Activated T-helper 2 cell treated with anti-CD3 and anti-CD28 coated beads, Interferon-gamma antibody, Interleukin-2, Interleukin-4, amounts not matched to agents 10 μg/mL and 5 μg/mL and 100 μg/mL, durations not matched to agents 14 hours and 24 hours and 36 hours (primary cell): ENCODE measurements at regions not wholly inside any gene's neighbourhood (a gene's known extent, or its start where the extent isn't known, plus 50 kb on each side); places are given as distances from the start of the nearest gene placed in this dataset.
"Not testable (repeated sequence)": the region's sequence is repeated elsewhere in the genome, so short reads cannot be mapped to it uniquely, and the experiment has no call there.

Source experiments
- DNase-seq: peaks from one replicate; pipeline ENCODE4 v3.0.0; 2021; ENCODE audit warnings: low spot score
- H3K27ac Mint-ChIP-seq: one replicate; pipeline ENCODE4 v1.8.0; 2021; ENCODE audit warnings: mixed read lengths
- H3K27me3 Mint-ChIP-seq: one replicate; pipeline ENCODE4 v1.8.0; 2021; ENCODE audit warnings: low read depth, mixed read lengths
- H3K36me3 Mint-ChIP-seq: one replicate; pipeline ENCODE4 v1.8.0; 2021; ENCODE audit warnings: low read depth, mixed read lengths
- H3K4me1 Mint-ChIP-seq: one replicate; pipeline ENCODE4 v1.8.0; 2021; ENCODE audit warnings: low read depth, mixed read lengths
- H3K4me3 Mint-ChIP-seq: one replicate; pipeline ENCODE4 v1.8.0; 2021; ENCODE audit warnings: low read depth, mild to moderate bottlenecking, moderate library complexity, mixed read lengths
- H3K9me3 Mint-ChIP-seq: one replicate; pipeline ENCODE4 v1.8.0; 2021; ENCODE audit warnings: mixed read lengths
- intact Hi-C: fragments of 100-400 bp; cut with micrococcal nuclease; formaldehyde crosslinking; loops from one replicate; pipeline ENCODE4 v1.15.1; 2023

DNA sequence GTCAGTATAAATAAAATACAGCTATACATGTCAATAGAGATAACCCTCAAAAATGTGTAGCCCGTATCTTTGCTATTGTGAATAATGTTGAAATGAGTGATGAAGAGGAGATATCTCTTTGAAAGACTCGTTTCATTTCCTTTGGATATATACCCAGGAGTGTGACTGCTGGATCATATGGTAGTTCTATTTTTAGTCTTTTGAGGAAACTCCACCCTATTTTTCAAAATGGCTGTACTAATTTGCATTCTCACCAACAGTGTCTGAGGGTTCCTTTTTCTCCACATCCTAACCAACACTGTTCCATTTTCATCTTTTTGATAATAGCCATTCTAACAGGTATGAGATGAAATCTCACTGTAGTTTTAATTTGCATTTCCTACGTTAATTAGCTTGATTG lies 237.5 kb upstream of the GBE1 start:
- no peaks in the 10 kb centered on the region for H3K4me1 Mint-ChIP-seq
- H3K27ac Mint-ChIP-seq: no peak overlapping the region
- no peak overlapping the region for H3K4me3 Mint-ChIP-seq
- no peaks in the 10 kb centered on the region for H3K27me3 Mint-ChIP-seq
- intact Hi-C loops: no loop called here
- no peaks in the 10 kb centered on the region for H3K9me3 Mint-ChIP-seq
- no peak for DNase-seq
- H3K36me3 Mint-ChIP-seq: no peaks in the 10 kb centered on the region

DNA sequence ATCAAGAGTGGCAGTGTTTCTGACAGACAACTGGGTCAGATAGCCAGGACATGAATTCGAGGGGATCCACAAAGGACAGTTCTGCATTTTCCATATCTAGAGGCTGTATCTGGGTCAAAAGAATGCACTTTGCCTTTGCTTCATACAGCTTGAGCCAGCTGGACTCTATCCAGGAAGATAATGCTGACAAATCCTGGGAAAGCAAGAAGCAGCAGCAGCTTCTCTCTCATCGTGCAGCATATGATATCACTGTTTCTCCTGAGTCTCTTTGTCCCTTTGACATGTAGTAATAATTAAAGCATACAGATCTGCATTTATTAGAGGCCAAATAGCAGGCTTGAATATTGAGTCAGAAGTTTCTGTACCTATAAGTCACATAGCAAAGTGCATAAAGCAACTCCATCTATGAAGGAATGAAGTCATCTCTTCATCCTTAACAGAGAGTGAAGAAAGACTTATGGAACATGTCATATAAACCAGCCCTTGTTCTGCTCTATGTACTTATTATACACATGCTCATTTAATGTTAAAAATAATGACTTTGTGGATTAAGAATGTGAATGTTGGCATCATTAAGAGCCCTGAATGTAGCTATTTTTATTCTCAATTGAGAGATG lies 236.8 kb upstream of the GBE1 start:
- Mint-ChIP-seq H3K36me3 (no peaks in the 10 kb centered on the region), H3K9me3 (no peaks in the 10 kb centered on the region), H3K27me3 (no peaks in the 10 kb centered on the region), H3K4me1 (no peaks in the 10 kb centered on the region), H3K27ac (no peak overlapping the region), H3K4me3 (no peak overlapping the region)
- intact Hi-C loops: no loop called here
- no peak for DNase-seq

DNA sequence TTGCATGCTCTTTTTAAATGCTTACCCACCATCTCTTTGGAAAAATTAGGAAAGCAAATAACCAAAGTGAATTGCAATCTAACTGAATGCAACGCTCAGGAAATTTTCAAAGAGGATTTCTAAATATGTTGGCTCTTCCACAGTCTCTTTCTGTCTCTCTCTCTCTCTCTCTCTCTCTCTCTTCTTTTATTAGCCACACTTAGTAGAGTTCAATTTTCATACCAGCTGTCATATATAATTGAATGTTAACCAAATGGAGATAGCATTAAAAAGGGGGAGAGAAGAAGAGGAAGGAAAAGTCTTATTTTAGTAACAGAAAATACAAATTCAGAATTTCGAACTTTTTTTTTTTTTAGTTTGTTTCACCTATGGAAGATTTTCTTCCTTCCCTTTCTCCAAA lies 235.9 kb upstream of the GBE1 start:
- Mint-ChIP-seq H3K4me3 (no peak overlapping the region), H3K27ac (no peak overlapping the region), H3K27me3 (no peaks in the 10 kb centered on the region), H3K9me3 (no peaks in the 10 kb centered on the region), H3K4me1 (no peaks in the 10 kb centered on the region), H3K36me3 (no peaks in the 10 kb centered on the region)
- intact Hi-C loops: no loop called here
- DNase-seq: no peak

DNA sequence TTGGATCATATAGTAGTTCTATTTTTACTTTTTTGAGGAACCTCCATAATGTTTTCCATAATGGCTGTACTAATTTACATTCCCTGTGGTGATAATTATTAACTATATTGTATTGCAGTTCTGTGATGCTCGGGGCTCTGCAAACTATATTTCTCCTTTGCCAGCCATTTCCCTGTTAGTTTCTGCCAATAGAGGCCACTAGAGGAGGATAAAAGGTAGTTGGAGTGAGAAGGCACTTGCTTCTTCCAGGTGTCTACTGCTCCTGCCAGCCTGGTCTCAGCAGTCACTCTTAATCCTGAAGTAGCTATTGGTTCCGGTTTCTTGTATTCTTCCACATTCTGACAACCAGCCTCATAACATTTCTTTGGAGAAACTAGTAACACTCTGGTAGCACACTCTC lies 233.9 kb upstream of the GBE1 start:
- no peaks in the 10 kb centered on the region for H3K27me3 Mint-ChIP-seq
- no peaks in the 10 kb centered on the region for H3K9me3 Mint-ChIP-seq
- intact Hi-C loops: no loop called here
- no peaks in the 10 kb centered on the region for H3K36me3 Mint-ChIP-seq
- H3K4me1 Mint-ChIP-seq: no peaks in the 10 kb centered on the region
- no peak overlapping the region for H3K4me3 Mint-ChIP-seq
- DNase-seq: no peak
- no peak overlapping the region for H3K27ac Mint-ChIP-seq

DNA sequence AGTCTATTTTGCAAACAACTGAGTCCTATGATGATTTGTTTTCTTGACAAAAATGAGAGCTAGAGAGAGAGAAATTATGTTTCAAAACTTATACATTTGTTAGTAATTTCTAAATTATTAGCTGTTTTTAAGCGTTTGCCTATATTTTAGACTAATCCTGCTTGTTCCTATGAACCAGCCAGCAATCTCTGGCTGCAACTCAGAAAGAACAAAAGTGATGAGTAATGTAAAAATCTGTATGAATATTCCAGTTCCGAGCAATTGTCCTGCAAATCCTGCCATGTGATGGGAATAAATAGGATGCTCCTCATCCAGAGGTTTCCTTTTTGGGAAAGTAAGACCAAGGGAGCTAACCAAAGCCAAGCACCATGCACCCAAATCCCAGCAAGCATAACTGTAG lies 228.3 kb upstream of the GBE1 start:
- H3K27ac Mint-ChIP-seq: no peak overlapping the region
- intact Hi-C loops: no loop called here

DNA sequence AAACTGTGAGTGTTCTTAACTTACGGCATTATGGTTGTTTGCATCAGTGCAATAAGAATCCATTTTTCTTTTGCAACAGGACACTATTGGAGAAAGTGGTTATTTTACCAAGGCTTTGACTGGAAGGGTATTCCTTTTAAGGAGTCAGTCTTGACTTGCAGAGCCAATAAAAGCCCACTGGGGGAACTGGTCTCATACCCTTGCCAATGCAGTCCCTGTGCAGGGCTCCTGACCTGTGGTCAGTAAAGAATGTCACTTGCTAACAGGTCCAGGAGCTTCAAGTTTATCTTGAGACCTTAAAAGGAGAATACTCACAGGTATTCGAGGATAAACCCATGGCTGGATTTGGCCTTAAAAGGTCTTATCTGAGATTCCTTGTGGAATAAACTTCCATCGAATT lies 227.8 kb upstream of the GBE1 start:
- intact Hi-C loops: no loop called here
- Mint-ChIP-seq H3K27ac (no peak overlapping the region), H3K9me3 (no peaks in the 10 kb centered on the region), H3K4me1 (no peaks in the 10 kb centered on the region), H3K4me3 (no peak overlapping the region), H3K27me3 (no peaks in the 10 kb centered on the region), H3K36me3 (no peaks in the 10 kb centered on the region)
- DNase-seq: no peak

More for the DNA sequence above, 228.3 kb upstream of the GBE1 start:
- Mint-ChIP-seq H3K36me3 (no peaks in the 10 kb centered on the region), H3K4me3 (no peak overlapping the region), H3K9me3 (no peaks in the 10 kb centered on the region), H3K4me1 (no peaks in the 10 kb centered on the region), H3K27me3 (no peaks in the 10 kb centered on the region)
- no peak for DNase-seq

DNA sequence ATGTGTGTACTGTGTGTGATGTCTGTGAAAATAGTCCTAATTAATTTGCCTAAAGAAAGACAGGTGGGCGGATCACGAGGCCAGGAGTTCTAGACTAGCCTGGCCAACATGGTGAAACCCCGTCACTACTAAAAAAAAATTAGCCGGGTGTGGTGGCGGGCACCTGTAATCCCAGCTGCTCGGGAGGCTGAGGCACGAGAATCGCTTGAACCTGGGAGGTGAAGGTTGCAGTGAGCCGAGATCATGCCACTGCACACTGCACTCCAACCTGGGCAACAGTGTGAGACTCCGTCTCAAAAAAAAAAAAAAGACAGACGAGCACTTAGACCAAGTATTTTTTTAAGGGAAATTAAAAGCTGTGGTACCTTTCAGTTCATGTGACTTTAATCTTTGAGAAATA lies 226.0 kb upstream of the GBE1 start:
- H3K27ac Mint-ChIP-seq, H3K9me3 Mint-ChIP-seq, H3K36me3 Mint-ChIP-seq, H3K27me3 Mint-ChIP-seq, H3K4me1 Mint-ChIP-seq, H3K4me3 Mint-ChIP-seq, DNase-seq, intact Hi-C loops: not testable (repeated sequence)

DNA sequence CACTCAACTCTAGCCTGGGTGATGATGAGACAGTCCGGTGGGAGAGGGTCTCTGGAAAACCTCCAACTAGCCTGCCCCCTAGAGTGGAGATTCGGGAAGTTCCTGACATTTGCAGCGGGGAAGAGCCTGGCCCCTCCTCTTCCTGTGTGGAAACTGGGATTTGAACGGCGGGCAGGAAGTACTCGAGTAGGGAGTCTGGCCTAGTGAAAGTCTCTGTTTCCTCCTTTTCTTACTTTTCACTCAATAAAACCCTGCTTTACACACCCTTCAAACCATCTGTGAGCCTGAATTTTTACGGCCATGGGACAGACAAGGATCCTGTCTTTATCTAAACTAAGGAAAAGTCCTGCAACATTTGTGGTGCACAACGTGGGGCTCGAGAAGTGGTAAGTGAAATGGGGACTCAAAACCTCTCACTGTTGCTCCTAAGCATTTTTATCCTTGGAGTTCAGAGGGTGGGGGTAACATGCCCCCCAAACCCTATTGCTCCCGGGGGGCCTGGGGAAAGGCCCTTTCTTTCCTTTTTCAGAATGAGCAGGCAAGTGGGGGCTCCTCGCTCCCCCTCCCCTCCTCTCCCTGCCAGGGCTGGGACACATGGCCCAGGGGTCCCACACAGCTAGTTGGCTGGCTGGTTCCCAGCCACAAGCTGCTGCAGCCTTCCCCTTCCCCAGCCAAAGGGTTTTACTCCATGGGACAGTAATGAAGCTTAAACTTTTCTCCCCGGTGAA lies 224.7 kb upstream of the GBE1 start:
- Mint-ChIP-seq H3K27me3 (no peaks in the 10 kb centered on the region), H3K4me1 (no peaks in the 10 kb centered on the region), H3K9me3 (no peaks in the 10 kb centered on the region), H3K36me3 (no peaks in the 10 kb centered on the region), H3K27ac (no peak overlapping the region), H3K4me3 (no peak overlapping the region)
- intact Hi-C loops: no loop called here
- DNase-seq: no peak

DNA sequence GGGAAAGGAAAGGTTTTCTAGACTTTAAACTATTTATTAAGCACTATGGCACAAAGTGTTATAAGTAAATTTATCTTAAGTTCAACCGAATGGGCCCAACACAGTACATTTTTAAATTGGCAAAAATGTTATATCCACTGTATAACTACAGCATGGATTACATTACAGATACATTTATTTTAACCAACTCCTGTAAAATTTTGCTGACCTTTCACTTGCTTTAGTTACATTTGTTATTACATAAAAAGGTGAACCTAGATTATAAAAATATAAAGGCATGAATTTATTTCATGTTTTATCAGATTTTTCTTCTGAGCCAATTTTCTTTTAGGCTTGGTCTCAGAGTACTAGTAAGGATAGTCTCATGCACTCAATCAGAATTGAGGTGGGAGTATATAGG lies 221.9 kb upstream of the GBE1 start:
- no peak for DNase-seq
- intact Hi-C loops: no loop called here
- H3K9me3 Mint-ChIP-seq: no peaks in the 10 kb centered on the region
- no peaks in the 10 kb centered on the region for H3K36me3 Mint-ChIP-seq
- H3K4me3 Mint-ChIP-seq: no peak overlapping the region
- no peak overlapping the region for H3K27ac Mint-ChIP-seq
- H3K4me1 Mint-ChIP-seq: no peaks in the 10 kb centered on the region
- no peaks in the 10 kb centered on the region for H3K27me3 Mint-ChIP-seq

DNA sequence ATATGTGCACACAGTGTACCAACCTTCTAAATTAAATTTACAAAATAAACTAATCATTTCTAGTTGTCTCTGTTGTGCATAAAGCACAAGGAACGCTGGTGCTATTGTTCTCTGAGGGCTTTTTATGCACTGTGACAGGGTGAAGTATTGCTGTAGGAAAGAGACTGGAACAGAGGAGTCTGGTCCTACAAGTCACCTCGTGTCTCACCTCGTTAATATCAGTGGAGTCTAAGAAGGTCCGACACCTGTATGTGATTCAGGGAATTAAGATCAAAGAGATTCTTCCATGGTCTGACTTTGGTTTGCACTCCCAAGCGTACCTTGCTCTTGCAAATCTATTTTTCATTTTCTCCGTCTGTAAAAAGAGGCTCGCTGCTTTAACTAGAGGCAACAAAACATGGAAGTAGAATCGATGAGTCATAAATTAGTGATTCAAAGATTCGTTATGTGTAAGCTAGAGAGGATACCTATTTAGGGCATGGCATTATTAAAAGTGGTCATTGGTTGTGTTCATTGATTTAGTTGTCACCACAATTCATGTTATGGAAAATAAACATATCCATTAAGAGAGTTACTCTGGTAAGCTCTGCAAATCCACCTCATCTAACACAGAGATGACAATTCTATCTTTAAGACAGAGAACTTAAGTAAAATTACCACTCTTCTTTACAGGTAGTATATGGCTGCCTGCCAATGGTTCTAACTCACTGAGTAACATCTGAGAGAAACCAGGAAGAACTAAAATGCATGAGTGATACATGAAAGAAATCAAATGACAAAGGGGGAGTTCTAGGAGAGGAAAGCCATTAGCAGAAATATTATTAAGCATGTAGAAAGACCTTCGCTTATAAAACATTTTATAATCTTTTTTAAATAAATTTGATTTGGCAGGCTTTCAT lies 219.4 kb upstream of the GBE1 start:
- no peaks in the 10 kb centered on the region for H3K27me3 Mint-ChIP-seq
- H3K9me3 Mint-ChIP-seq: no peaks in the 10 kb centered on the region
- no peak for DNase-seq
- no peak overlapping the region for H3K27ac Mint-ChIP-seq
- H3K36me3 Mint-ChIP-seq: no peaks in the 10 kb centered on the region
- intact Hi-C loops: no loop called here
- H3K4me3 Mint-ChIP-seq: no peak overlapping the region
- no peaks in the 10 kb centered on the region for H3K4me1 Mint-ChIP-seq

DNA sequence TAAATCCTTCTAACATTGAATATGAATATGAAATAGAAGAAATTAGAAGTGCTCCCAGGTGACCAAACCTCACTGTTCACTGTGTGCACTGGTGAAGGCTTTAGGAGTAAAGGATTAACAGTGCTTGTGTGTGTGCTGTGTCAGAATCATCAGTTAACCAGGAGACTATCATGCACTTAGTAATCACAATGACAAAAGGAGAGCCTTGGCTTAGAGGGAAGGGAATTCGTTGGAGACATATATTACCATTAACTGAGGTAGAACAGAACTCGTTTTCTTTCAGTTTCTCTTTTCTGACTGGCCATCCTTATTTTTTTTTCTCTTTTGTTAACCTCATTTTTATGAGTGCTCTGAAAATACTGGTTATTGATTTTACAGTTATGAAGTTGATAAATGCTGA lies 213.3 kb upstream of the GBE1 start:
- DNase-seq: no peak
- intact Hi-C loops: no loop called here
- Mint-ChIP-seq H3K4me1 (no peaks in the 10 kb centered on the region), H3K9me3 (no peaks in the 10 kb centered on the region), H3K36me3 (no peaks in the 10 kb centered on the region), H3K27me3 (no peaks in the 10 kb centered on the region), H3K4me3 (no peak overlapping the region), H3K27ac (no peak overlapping the region)

DNA sequence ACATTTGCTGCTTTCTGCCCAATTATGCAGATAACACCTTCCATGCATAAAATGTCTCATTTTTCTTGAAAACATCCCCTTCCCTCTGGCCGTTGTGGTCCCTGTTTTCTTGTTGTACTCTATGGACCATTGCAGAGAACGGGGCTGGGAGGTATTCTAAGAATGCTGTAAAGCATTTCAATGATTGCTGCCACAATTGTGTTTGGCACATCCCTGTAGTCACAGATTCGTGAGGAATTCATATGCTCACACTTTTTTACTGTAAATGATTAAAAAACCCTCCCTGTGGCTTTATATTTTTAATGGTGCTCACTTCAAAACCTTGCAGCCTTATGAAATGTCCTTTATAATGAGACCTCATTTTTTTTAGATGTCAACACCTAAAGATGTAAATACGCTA lies 207.2 kb upstream of the GBE1 start:
- Mint-ChIP-seq H3K9me3 (no peaks in the 10 kb centered on the region), H3K27me3 (no peaks in the 10 kb centered on the region), H3K4me1 (no peaks in the 10 kb centered on the region), H3K27ac (no peak overlapping the region), H3K36me3 (no peaks in the 10 kb centered on the region), H3K4me3 (no peak overlapping the region)
- intact Hi-C loops: no loop called here
- no peak for DNase-seq

DNA sequence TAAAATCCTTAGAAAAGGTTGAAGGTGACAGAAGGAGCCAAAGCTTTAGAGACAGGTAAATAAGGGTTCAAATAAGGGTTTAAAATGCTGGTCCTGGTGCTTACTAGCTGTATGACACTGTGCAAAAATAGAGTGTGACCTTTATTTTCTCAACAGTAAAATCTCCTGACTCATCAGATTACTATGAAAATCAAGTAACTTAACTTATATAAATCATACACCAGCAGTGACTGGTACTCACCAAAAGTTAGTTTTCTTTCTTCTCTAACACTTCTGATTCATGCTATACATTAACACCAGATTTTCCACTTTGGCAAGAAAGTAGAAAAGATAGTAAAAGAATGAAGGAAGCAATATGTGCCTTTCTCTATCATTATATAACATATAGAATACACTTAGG lies 205.9 kb upstream of the GBE1 start:
- intact Hi-C loops: no loop called here
- no peaks in the 10 kb centered on the region for H3K9me3 Mint-ChIP-seq
- H3K4me3 Mint-ChIP-seq: no peak overlapping the region
- no peak overlapping the region for H3K27ac Mint-ChIP-seq
- no peaks in the 10 kb centered on the region for H3K36me3 Mint-ChIP-seq
- no peak for DNase-seq
- no peaks in the 10 kb centered on the region for H3K27me3 Mint-ChIP-seq
- no peaks in the 10 kb centered on the region for H3K4me1 Mint-ChIP-seq
